ENCODE measurements at regions not wholly inside any gene's neighbourhood (a gene's known extent, or its start where the extent isn't known, plus 50 kb on each side); places are given as distances from the start of the nearest gene placed in this dataset.

DNA sequence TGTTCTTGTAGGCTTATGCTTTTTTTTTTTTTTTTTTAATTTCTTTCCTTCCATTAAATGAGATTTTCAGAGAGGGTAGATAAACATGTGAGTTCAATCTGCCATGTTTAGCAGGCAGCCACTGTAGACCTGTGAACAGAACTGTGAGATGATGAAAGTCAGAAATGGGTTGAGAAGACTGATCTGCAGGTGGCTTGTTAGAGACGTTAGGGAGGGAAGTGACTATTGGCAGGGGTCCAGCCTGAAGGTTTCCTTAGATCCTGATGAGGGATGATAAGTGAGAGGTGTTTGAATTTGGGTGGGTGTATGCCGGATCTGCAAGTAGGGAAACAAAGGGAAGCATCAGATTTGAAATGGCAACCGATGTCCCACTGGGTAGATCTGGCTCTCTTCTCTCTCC lies 157.8 kb downstream of the HS3ST3B1 start:
- TF ChIP-seq CTCF (IDR thresholded peaks at IDR 0.05; ENCODE audit: low read depth, low read length) (no peak), MAX (IDR thresholded peaks at IDR 0.05; ENCODE audit: low read depth, low read length) (no peak)

Data from NB4 (cell line).